ENCODE measurements at regions not wholly inside any gene's neighbourhood (a gene's known extent, or its start where the extent isn't known, plus 50 kb on each side); places are given as distances from the start of the nearest gene placed in this dataset.

GRCh38 chr3:6220447-6220846 lies 640.5 kb upstream of the GRM7 start:
- Histone ChIP-seq H3K9ac (ENCODE audit: insufficient read depth, low read length, poor library complexity, severe bottlenecking) (no peak overlapping the region), H3K27me3 (ENCODE audit: control insufficient read depth in 2 of 2, insufficient read depth in 2 of 2, low read length in 2 of 2) (no peaks in the 10 kb centered on the region), H3K36me3 (replicated peaks in 1 of 2; ENCODE audit: control insufficient read depth in 1 of 2, insufficient read depth in 2 of 2, low read length in 2 of 2) (no peaks in the 10 kb centered on the region), H3K9me3 (replicated peaks in 1 of 2; ENCODE audit: control insufficient read depth in 1 of 2, insufficient read depth in 1 of 2, low read length in 2 of 2) (no peaks in the 10 kb centered on the region), H3K79me2 (ENCODE audit: insufficient read depth, low read length) (no peaks in the 10 kb centered on the region), H2AFZ (ENCODE audit: insufficient read depth, low read depth, low read length, poor library complexity, severe bottlenecking) (no peak overlapping the region), H3K4me3 (replicated peaks in 1 of 3; ENCODE audit: low read depth in 2 of 3, low read length in 3 of 3) (peak overlapping the region in 1 of 3 experiments; percentile 27), H3K4me2 (replicated peaks; ENCODE audit: extremely low read depth, low read length, poor library complexity, severe bottlenecking) (peak overlapping the region; percentile 32), H3K4me1 (ENCODE audit: control insufficient read depth in 1 of 2, insufficient read depth in 2 of 2, low read length in 2 of 2) (peaks cover 35 to 49% of the 10 kb centered on the region in 2 donors), H4K20me1 (ENCODE audit: insufficient read depth, low read length) (no peaks in the 10 kb centered on the region), H3K27ac (ENCODE audit: low read depth in 1 of 2, low read length in 2 of 2) (peak overlapping the region in 1 of 2 donors; percentile 18)
- TF ChIP-seq CTCF (IDR thresholded peaks at IDR 0.05) = no peak
- Mint-ChIP-seq H3K4me3 (peak overlapping the region in 1 of 2 donors; percentile 35), H3K9me3 (no peaks in the 10 kb centered on the region), H3K27ac (peak overlapping the region in 3 of 7 donors; percentile 12 to 70 (median 46)), H3K27me3 (ENCODE audit: low read depth in 3 of 3) (peaks cover 0 to 1% (median 0%) of the 10 kb centered on the region in 3 donors), H3K36me3 (no peaks in the 10 kb centered on the region), H3K4me1 (peaks cover 47% of the 10 kb centered on the region)
- intact Hi-C loops (cut with micrococcal nuclease) = no loop called here
- DNase-seq = peak; percentile 3 to 49 (median 41)
- no CpG with 5 or more reads among the region's 2 CpGs for WGBS (ENCODE audit: insufficient coverage)

GRCh38 chr3:6222069-6222468 lies 638.8 kb upstream of the GRM7 start:
- Histone ChIP-seq H3K4me1 (ENCODE audit: control insufficient read depth in 1 of 2, insufficient read depth in 2 of 2, low read length in 2 of 2) (peaks cover 25 to 41% of the 10 kb centered on the region in 2 donors), H2AFZ (ENCODE audit: insufficient read depth, low read depth, low read length, poor library complexity, severe bottlenecking) (no peak overlapping the region), H3K9ac (ENCODE audit: insufficient read depth, low read length, poor library complexity, severe bottlenecking) (peak overlapping the region; percentile 31), H4K20me1 (ENCODE audit: insufficient read depth, low read length) (no peaks in the 10 kb centered on the region), H3K4me2 (replicated peaks; ENCODE audit: extremely low read depth, low read length, poor library complexity, severe bottlenecking) (no peak overlapping the region), H3K27me3 (ENCODE audit: control insufficient read depth in 2 of 2, insufficient read depth in 2 of 2, low read length in 2 of 2) (no peaks in the 10 kb centered on the region), H3K27ac (ENCODE audit: low read depth in 1 of 2, low read length in 2 of 2) (no peak overlapping the region), H3K4me3 (replicated peaks in 1 of 3; ENCODE audit: low read depth in 2 of 3, low read length in 3 of 3) (no peak overlapping the region), H3K9me3 (replicated peaks in 1 of 2; ENCODE audit: control insufficient read depth in 1 of 2, insufficient read depth in 1 of 2, low read length in 2 of 2) (no peaks in the 10 kb centered on the region), H3K79me2 (ENCODE audit: insufficient read depth, low read length) (no peaks in the 10 kb centered on the region), H3K36me3 (replicated peaks in 1 of 2; ENCODE audit: control insufficient read depth in 1 of 2, insufficient read depth in 2 of 2, low read length in 2 of 2) (no peaks in the 10 kb centered on the region)
- Mint-ChIP-seq H3K27me3 (ENCODE audit: low read depth in 3 of 3) (peaks cover 1 to 2% (median 1%) of the 10 kb centered on the region in 3 donors), H3K4me1 (peaks cover 40% of the 10 kb centered on the region), H3K9me3 (peaks cover 0 to 3% (median 0%) of the 10 kb centered on the region in 7 donors), H3K4me3 (no peak overlapping the region), H3K27ac (peak overlapping the region in 1 of 7 donors; percentile 15), H3K36me3 (no peaks in the 10 kb centered on the region)
- intact Hi-C loops (cut with micrococcal nuclease) = no loop called here
- DNase-seq = no peak
- TF ChIP-seq CTCF (IDR thresholded peaks at IDR 0.05) = no peak
- no CpG with 5 or more reads among the region's 1 CpG for WGBS (ENCODE audit: insufficient coverage)
